ENCODE measurements at regions not wholly inside any gene's neighbourhood (a gene's known extent, or its start where the extent isn't known, plus 50 kb on each side); places are given as distances from the start of the nearest gene placed in this dataset.

DNA sequence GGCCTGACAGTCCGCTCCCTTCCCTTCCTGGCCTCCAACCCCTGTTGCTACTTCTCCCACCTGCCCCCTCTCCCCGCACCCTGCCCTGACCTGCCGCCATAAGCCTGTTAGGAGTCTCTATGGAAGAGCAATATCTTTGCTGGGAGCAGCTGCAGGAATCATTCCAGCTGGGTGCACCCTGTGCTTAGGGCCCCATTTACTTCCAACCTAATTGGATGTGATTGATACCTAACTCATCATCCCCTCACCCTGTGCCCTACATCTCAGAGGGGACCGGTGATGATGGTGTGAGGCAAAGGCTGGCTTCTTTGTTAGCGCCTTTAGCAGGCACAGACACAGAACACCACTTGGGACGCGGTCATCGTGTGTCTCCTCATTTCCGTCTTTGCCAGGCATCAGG lies 80.0 kb upstream of the FAM180A start:
- no peak for DNase-seq (ENCODE audit: low spot score)

DNA sequence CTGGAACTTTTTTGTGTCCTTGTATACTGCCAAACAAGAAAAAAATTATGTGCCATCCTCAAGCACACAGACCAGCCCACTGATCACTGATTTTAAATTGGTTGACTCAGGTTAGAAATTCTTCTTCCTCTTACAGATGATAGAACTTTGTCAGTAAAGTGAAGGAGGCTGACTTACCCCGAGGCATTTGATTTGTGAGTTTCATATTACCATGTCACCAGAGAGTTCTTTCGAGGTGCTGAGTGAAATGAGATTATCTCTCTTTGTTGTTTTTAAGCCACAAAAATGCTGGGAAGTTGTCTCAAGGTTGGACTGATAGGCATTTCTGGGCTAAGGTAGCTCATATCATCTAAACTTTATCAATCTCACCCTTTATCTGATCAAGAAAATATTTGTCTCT lies 78.8 kb upstream of the FAM180A start:
- peak; percentile 45 for DNase-seq (ENCODE audit: low spot score)

DNA sequence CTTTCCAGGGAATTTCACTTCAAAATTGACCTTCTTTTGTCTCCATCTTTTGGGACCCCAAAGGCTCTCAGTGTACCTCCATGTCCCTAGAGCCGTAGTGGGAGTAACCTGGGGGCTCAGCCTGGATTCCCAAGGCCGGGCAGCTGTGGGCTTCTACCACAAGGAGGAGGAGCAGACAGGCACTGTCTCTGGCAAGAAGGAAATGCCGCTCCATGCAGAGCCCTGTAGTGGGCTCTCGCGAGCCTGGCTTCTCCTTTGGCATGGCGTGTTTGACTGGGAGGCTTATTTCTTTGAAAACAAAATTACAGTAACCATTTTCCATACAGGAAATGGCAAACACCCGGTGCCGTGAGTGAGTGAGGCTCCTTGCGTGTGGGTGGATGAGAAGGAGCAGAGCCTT lies 76.8 kb upstream of the FAM180A start:
- DNase-seq (ENCODE audit: low spot score) = peak; percentile 45

DNA sequence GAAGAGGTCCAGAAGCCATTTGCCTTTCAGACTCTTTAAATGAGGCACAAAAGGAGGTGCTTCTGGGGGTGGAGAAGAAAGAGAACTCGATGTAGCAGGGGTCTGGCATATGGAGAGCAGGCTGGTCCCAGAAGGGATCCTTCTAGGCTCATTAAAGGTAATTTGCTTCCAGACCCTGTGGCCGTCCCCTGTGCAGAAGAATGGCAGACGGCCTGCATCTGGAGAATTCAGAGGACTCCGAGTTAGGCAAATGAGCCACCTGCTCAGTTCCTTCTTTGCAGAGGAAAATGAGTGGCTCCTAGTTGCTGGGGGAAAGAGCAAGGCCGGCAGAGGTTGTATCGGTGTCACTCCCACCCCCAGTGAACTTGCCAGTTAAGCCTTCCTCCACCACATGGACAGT lies 73.8 kb upstream of the FAM180A start:
- DNase-seq (ENCODE audit: low spot score) = no peak

DNA sequence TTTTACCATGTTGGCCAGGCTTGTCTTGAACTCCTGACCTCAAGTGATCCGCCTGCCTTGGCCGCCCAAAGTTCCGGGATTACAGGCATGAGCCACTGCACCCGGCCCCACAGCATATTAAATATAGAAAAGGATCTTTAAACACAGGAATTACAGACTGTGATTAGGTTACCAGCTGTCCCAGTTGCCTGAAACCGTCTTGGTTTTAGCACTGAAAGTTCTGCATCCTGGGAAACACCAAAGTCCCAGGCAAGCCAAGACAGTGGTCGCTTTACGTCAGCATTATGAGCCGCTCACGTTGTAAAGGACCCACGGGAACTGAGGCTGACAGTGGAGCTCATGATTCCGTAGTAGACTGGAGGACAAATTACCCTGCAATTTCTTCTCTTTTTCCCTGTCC lies 69.0 kb upstream of the FAM180A start:
- DNase-seq (ENCODE audit: low spot score) = no peak

DNA sequence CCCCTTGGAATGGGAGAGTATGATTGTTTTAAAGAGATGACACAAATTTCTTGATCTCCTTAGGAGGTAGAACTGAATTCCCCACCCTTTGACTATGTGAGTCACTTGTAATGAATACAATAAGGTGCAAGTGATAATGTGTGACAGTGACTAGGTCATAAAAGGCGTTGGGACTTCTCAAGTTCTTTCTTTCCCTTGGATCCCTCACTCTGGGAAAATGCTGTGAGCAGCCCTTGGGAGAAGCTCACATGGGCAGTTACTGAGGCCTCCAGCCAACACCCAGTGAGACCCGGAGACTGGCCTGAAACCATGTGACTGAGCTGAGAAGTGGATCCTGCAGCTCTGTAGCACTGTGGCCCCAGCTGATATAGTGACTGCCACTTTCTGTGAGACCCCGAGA lies 66.4 kb upstream of the FAM180A start:
- no peak for DNase-seq (ENCODE audit: low spot score)

DNA sequence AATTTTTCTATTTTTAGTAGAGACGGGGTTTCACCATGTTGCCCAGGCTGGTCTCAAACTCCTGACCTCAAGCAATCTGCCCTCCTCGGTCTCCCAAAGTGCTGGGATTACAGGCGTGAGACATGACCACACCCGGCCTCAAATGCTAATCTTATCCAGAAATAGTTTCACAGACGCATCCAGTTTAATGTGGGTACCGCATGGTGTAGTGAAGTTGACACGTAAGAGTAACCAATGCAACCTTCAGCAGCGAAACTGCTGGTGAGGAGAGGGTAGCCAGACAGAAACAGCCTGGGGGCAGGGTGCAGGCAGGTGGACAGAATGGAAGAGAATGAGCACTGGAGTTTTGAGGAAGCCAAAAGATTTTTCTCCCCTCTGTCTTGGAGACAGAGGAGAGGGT lies 63.5 kb upstream of the FAM180A start:
- DNase-seq (ENCODE audit: low spot score) = no peak

DNA sequence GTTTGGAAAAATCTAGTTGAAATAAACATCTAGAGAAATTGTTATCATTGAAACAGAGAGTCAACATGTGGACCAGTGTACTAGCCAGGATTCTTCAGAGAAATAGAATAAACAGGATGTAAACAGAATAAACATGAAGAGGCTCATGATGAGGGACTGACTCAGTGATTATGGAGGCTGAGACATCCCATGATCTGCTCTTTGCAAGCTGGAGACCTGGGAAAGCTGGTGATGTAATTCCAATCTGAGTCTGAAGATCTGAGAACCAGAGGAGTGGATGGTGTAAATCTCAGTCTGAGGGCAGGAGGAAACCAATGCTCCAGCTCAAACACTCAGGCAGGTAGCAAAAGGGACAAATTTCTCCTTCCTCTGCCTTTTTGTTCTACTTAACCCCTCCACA lies 62.9 kb upstream of the FAM180A start:
- no peak for DNase-seq (ENCODE audit: low spot score)

DNA sequence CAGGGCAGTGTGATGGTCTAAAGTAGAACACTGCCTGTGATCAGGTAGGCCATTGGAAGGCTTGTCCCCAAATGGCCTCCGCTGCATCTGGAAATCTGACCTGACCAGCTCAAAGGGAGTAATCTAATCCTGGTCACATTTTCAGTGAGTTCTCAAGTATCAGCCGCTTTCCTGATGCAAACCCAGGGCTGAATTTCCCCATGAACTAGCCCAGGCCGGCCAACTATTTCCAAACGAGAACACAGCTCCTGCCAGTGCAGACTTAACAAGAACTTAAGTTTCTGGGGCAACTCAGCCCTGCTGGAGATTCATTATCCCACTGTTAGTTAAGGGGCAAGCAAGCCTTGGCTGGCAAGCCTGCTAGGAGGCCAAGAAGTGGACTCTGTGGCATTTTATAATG lies 59.6 kb upstream of the FAM180A start:
- no peak for DNase-seq (ENCODE audit: low spot score)

DNA sequence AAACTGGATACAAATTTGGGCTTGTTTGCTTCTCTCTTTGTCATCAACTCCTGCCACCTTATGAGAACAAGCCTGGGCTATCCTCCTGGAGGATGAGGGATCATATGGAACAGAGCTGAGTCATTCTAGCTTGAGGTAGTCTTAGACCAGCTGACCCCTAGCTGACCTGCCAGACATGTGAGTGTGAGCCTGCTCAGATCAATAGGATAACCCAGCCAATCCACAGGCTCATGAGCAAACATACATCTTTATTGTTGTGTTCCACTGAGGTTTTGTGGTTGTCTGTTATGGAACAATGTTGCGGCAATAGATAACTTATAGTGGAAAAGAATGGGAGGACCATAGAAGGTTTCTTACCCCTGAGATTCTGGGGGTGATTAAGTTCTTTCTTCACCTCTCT lies 54.5 kb upstream of the FAM180A start:
- DNase-seq (ENCODE audit: low spot score) = peak; percentile 80

DNA sequence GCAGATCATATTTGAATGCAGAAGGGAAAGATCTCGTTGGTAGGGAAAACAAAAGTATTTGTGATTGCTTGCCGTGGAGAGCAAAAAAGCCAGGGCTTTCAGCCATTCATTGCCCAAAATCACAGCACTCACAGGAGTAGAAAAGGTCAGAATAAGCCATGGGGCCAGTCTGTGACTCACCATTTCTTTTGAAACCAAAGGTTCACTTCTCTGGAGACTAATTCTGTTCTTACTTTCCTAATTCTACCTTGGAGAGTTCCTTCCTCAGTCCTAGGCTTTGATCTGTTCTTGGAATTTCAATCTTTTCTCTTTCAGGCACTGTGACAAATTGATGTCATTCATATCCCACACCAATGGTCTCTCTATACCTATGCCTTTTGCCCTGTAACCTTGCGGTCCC lies 54.1 kb upstream of the FAM180A start:
- peak; percentile 83 for DNase-seq (ENCODE audit: low spot score)

DNA sequence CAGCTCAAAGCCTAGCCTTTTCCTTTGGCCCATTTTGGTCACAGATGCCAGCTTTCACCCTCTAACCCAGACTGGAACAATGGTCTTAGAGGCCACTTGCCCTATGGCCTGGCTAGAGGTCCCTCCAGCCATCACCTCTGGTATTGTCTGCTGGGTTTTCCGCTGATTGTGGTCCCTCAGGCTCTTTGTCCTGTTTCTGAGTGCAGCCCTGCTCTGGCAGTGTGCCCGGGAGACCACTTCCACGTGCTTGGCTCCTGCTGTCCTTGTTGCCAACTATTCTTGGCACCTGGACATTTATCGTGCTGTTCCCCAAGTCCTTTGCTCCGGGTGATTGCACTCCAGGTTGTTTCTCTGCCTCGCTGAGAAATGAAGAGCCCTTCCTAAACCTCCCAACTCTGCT lies 53.3 kb upstream of the FAM180A start:
- no peak for DNase-seq (ENCODE audit: low spot score)

DNA sequence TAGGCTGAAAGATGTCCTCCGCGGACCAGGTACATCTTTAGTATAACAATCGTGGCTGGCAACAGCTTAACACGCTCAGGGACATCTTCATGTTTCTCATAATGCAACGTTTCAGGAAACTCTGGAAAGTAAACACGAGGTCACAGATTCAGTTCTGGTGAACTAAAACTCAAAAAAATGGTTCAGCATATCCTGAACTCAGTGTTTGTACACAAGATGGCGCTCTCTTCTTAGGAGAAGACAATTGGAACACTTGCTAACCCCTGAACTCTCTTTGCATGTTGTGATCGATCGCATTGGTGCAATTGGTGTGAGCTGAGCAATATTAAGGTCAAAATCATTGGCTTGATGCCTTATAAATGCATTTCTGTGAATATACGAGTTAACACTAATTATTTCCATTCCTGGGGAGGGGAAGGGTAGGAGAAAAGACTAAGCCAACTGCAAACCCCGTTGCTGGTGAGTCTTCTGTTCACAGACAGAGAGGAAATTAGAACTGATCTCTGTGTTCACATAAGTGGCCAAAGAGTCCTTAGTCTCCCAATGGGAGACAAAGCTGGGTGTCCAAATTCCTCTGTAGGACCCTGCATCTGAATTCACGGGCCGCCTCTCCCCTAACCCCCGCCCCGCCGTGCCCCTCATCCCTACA lies 52.6 kb upstream of the FAM180A start:
- DNase-seq (ENCODE audit: low spot score) = peak; percentile 97

DNA sequence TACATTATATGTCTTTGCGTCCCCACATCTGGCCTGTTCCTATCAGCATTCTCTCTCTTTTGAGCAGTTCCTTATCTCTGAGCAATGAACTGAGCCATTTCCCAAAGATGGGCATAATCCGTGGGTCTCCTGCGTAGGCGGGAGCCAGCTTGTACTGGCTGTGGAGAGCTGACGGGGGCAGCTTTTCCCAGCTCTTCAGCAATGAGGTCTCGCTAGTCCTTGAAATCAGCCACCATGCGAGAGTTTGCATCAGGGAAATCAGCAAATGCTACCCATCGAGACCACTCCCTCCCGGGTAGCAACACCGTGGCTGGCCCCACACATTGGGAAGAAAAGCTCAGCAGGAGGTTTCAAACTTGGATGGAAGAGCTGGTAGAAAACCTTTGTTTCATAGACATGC lies 51.9 kb upstream of the FAM180A start:
- DNase-seq (ENCODE audit: low spot score) = no peak

DNA sequence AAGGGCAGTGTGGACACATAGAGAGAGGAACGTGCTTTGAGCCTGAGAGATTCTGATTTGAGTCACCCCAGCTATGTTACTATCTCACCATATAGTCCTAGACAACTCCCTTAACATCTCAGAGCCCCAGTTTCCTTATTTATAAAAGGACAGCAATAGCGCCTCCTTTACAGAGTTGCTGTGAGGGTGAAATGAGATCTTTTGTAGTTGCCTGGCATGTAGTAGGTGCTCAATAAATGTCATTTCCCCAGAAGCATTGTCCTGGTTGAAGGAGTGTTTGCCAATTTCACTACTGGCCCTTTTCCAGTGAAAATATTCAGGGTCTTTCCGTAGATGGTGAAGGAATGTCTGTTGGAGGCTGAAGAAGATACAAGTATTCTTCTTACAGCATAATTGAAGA lies 51.3 kb upstream of the FAM180A start:
- DNase-seq (ENCODE audit: low spot score) = no peak

Data from COLO829 (cell line).